K562 (cell line): ENCODE measurements at regions not wholly inside any gene's neighbourhood (a gene's known extent, or its start where the extent isn't known, plus 50 kb on each side); places are given as distances from the start of the nearest gene placed in this dataset.

Source experiments
- ATAC-seq: fragments of 200-7000 bp; cut with Tn5 transposase; 3 replicates; pipeline ENCODE4 v1.9.1; 2020; ENCODE audit warnings: moderate library complexity
- BruUV-seq: library from RNA; stranded (reverse); fragments of 400-500 nt; replicated peaks from 2 replicates; lab custom pipeline; 2021; lab: Mats Ljungman, UMichigan
- CTCF ChIA-PET: fragments of 300-600 bp; formaldehyde crosslinking; extraction: SDS; loops from one replicate; lab custom pipeline; 2021; ENCODE audit warnings: low intra/inter-chr PET ratio; lab: Yijun Ruan, JAX
- POLR2A ChIA-PET: fragments of 300-600, 350-650 bp; sonication (Branson Sonifier 250); formaldehyde crosslinking; extraction: SDS; loops from one replicate; lab custom pipeline; 2021; ENCODE audit warnings: antibody characterized with exemption, inconsistent platforms; lab: Yijun Ruan, JAX
- DNase-seq, 4 experiments: peaks; one replicate each; pipeline versions ENCODE4 v3.0.0 to v3.0.0-alpha.2; 2011 to 2018; ENCODE audit warnings: low spot score in 3 of 4, mixed read lengths in 3 of 4; ENCODE audit errors: extremely low read depth in 1 of 4
- FAIRE-seq: peaks from 2 replicates; lab custom pipeline; 2011; peaks lifted over from hg19 to GRCh38; lab: Jason Lieb, UNC
- H2AFZ ChIP-seq: 2 replicates; pipeline ENCODE4 v1.6.0; 2011; ENCODE audit warnings: low read depth, low read length, control low read depth, inconsistent platforms
- H3K27ac ChIP-seq: fragments of 200-600 bp; 3 replicates; pipeline ENCODE4 v1.8.0; 2011; ENCODE audit warnings: low read depth, mild to moderate bottlenecking, control low read depth, inconsistent platforms, low read length, moderate library complexity, mixed read lengths; ENCODE audit errors: extremely low read depth
- H3K27me3 ChIP-seq, 2 experiments: fragments of 300-600 bp in 1 of 2; 2 replicates in 1 of 2; 3 replicates in 1 of 2; pipeline versions ENCODE4 v1.6.0 to v1.8.0; 2011; ENCODE audit warnings: inconsistent platforms in 2 of 2, low read length in 2 of 2, mild to moderate bottlenecking in 1 of 2, mixed read lengths in 1 of 2, moderate library complexity in 1 of 2; ENCODE audit not compliant: control insufficient read depth in 2 of 2, insufficient read depth in 2 of 2
- H3K36me3 ChIP-seq: fragments of 300-600 bp; 3 replicates; pipeline ENCODE4 v1.8.0; 2011; ENCODE audit warnings: mild to moderate bottlenecking, low read length, inconsistent platforms; ENCODE audit not compliant: control insufficient read depth, insufficient read depth
- H3K4me1 ChIP-seq, 2 experiments: fragments of 200-600 bp in 1 of 2; replicated peaks in 1 of 2; 2 replicates in 1 of 2; 3 replicates in 1 of 2; pipeline versions ENCODE4 v1.5.1 to v1.8.0; 2011; ENCODE audit warnings: inconsistent platforms in 2 of 2, low read length in 2 of 2, mild to moderate bottlenecking in 1 of 2, mixed read lengths in 1 of 2, moderate library complexity in 1 of 2; ENCODE audit not compliant: control insufficient read depth in 2 of 2, insufficient read depth in 2 of 2
- H3K4me2 ChIP-seq: 2 replicates; pipeline ENCODE4 v1.6.1; 2011; ENCODE audit warnings: low read length, control low read depth, inconsistent platforms, mixed read lengths; ENCODE audit not compliant: insufficient read depth
- H3K4me3 ChIP-seq: fragments of 200-600 bp; sonication (generic), shearing (Covaris generic); 2 replicates; pipeline ENCODE4 v1.5.1; 2016; ENCODE audit warnings: control low read depth, inconsistent platforms
- H3K79me2 ChIP-seq: fragments of 200-600 bp; 3 replicates; pipeline ENCODE4 v1.8.0; 2011; ENCODE audit warnings: low read length, inconsistent platforms; ENCODE audit not compliant: control insufficient read depth, insufficient read depth
- H3K9ac ChIP-seq, 2 experiments: 2 replicates each; pipeline versions ENCODE4 v1.6.0 to v1.6.1; 2011; ENCODE audit warnings: low read depth in 2 of 2, low read length in 2 of 2, control low read depth in 1 of 2, inconsistent platforms in 1 of 2, mild to moderate bottlenecking in 1 of 2, mixed read lengths in 1 of 2; ENCODE audit not compliant: insufficient read depth in 1 of 2
- H3K9me1 ChIP-seq: one replicate; pipeline ENCODE4 v1.6.0; 2011; ENCODE audit warnings: inconsistent platforms, mild to moderate bottlenecking, low read length, moderate library complexity; ENCODE audit not compliant: control insufficient read depth, insufficient read depth
- H3K9me3 ChIP-seq: replicated peaks from 2 replicates; pipeline ENCODE4 v1.5.1; 2011; ENCODE audit warnings: low read depth, low read length, inconsistent platforms; ENCODE audit not compliant: control insufficient read depth, insufficient read depth
- H4K20me1 ChIP-seq: replicated peaks from 2 replicates; pipeline ENCODE4 v1.6.1; 2011; ENCODE audit warnings: low read length, inconsistent platforms, mixed read lengths; ENCODE audit not compliant: control insufficient read depth, insufficient read depth
- ARID2 ChIP-seq: fragments of 450-650 bp; IDR thresholded peaks from 2 replicates; pipeline ENCODE4 v1.6.1; 2017; ENCODE audit warnings: antibody characterized with exemption, mild to moderate bottlenecking
- HIVEP1 ChIP-seq: fragments of 250-450 bp; sonication (Bioruptor Pico); IDR thresholded peaks from 2 replicates; pipeline ENCODE4 v1.4.0; 2020; ENCODE audit warnings: mild to moderate bottlenecking
- MCM7 ChIP-seq, 2 experiments: fragments of 450-650 bp; IDR thresholded peaks; 2 replicates each; pipeline ENCODE4 v1.6.1; 2016 to 2018
- RBM22 ChIP-seq: fragments of 200-400 bp; formaldehyde crosslinking; IDR thresholded peaks from 2 replicates; pipeline ENCODE4 v1.6.1; 2018; ENCODE audit warnings: low read length, low read depth; ENCODE audit not compliant: poor library complexity, severe bottlenecking
- RUNX1 ChIP-seq: sonication (generic); IDR thresholded peaks from 2 replicates; pipeline ENCODE4 v1.6.1; 2016; ENCODE audit warnings: antibody characterized with exemption, low read depth
- SP1 ChIP-seq: sonication (generic); formaldehyde crosslinking; IDR thresholded peaks from 2 replicates; pipeline ENCODE4 v1.8.1; 2022; ENCODE audit warnings: mild to moderate bottlenecking, missing genetic modification reagents
- XRCC3 ChIP-seq: fragments of 450-650 bp; IDR thresholded peaks from 2 replicates; pipeline ENCODE4 v1.6.1; 2017; ENCODE audit warnings: mild to moderate bottlenecking, moderate library complexity
- ZMIZ1 ChIP-seq, 2 experiments: fragments of 150-350 bp in 1 of 2; IDR thresholded peaks; 2 replicates each; pipeline ENCODE4 v1.6.1; 2012 to 2016; ENCODE audit warnings: low read depth in 2 of 2, low read length in 2 of 2, mild to moderate bottlenecking in 1 of 2, moderate library complexity in 1 of 2
- ZNF217 ChIP-seq: sonication (generic); formaldehyde crosslinking; IDR thresholded peaks from 2 replicates; pipeline ENCODE4 v1.8.0; 2022; ENCODE audit warnings: mild to moderate bottlenecking, missing genetic modification reagents
- ZNF311 ChIP-seq: fragments of 250-450 bp; sonication (Bioruptor Pico); IDR thresholded peaks from 2 replicates; pipeline ENCODE4 v1.4.0; 2020; ENCODE audit warnings: mild to moderate bottlenecking, moderate library complexity
- WGBS: fragments of 100-300 bp; shearing (Covaris generic); methylation state at CpG from one replicate; pipeline ENCODE4 v1.1.6; 2016; ENCODE audit warnings: low coverage, mixed read lengths; ENCODE audit not compliant: insufficient coverage; ENCODE audit errors: missing lambda C conversion rate; 5-methylcytosine and 5-hydroxymethylcytosine counted together
- in situ Hi-C: fragments of 300-500 bp; cut with MboI; formaldehyde crosslinking; loops from 4 replicates; pipeline ENCODE4 v1.15.0; 2018; ENCODE audit warnings: inconsistent platforms, mixed read lengths
- intact Hi-C: fragments of 100-400 bp; cut with micrococcal nuclease; formaldehyde crosslinking; loops from 2 replicates; pipeline ENCODE4 v1.14.2; 2022
- TF ChIP-seq, protein P1 (sequence below): fragments of 450-650 bp; formaldehyde crosslinking; IDR thresholded peaks from 2 replicates; pipeline ENCODE4 v1.4.0; 2022; ENCODE audit warnings: missing genetic modification characterization
- TF ChIP-seq, protein P2 (sequence below): fragments of 250-450 bp; sonication (Bioruptor Pico); IDR thresholded peaks from 2 replicates; pipeline ENCODE4 v1.5.0; 2021; ENCODE audit warnings: mild to moderate bottlenecking, moderate library complexity
- TF ChIP-seq, protein P3 (sequence below): fragments of 250-450 bp; sonication (Bioruptor Pico); IDR thresholded peaks from 2 replicates; pipeline ENCODE4 v1.5.0; 2020; ENCODE audit warnings: mild to moderate bottlenecking

DNA sequence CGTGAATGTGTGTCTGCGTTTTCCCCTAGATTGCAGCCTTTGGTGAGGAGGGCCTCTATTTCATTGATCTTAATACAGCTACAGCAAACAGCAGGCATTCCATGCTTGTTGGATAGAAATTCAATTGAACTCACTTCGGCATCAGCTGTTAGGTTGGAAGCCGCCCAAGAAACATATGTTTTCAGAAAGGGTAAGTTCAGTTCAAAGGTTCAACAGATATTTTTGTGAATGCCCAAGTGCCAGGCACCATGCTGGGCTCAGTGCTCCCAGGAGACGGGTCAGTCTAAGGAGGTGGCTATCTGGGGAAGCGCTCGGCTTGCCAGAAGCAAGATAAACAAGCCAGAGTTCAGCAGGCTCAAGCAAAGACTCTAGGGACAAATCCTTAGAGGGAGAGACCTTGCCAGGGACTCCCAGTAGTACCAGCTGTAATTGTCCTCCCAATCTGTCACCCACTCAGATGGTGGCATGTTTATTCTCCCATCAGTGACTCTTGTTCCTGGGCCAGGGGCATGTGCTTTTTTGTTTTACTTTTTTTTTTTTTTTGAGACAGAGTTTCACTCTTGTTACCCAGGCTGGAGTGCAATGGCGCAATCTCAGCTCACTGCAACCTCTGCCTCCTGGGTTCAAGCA is 64.5 kb upstream of the LARGE1 start:
- no peak for FAIRE-seq
- no peaks in the 10 kb centered on the region for H4K20me1 ChIP-seq
- POLR2A ChIA-PET = no interaction called here
- TF ChIP-seq ZNF311 (no peak), XRCC3 (no peak), SP1 (no peak), HIVEP1 (CRISPR knock-in tag) (no peak), ZNF217 (no peak), ARID2 (no peak), RBM22 (no peak), MCM7 (IDR thresholded peaks at IDR 0.05) (no peak), ZMIZ1 (IDR thresholded peaks at IDR 0.05; ENCODE audit: low read depth in 2 of 2, low read length in 2 of 2) (no peak), RUNX1 (no peak)
- TF ChIP-seq, protein P1, sequence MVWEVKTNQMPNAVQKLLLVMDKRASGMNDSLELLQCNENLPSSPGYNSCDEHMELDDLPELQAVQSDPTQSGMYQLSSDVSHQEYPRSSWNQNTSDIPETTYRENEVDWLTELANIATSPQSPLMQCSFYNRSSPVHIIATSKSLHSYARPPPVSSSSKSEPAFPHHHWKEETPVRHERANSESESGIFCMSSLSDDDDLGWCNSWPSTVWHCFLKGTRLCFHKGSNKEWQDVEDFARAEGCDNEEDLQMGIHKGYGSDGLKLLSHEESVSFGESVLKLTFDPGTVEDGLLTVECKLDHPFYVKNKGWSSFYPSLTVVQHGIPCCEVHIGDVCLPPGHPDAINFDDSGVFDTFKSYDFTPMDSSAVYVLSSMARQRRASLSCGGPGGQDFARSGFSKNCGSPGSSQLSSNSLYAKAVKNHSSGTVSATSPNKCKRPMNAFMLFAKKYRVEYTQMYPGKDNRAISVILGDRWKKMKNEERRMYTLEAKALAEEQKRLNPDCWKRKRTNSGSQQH (CRISPR knock-in tag) = no peak
- TF ChIP-seq, protein P2, sequence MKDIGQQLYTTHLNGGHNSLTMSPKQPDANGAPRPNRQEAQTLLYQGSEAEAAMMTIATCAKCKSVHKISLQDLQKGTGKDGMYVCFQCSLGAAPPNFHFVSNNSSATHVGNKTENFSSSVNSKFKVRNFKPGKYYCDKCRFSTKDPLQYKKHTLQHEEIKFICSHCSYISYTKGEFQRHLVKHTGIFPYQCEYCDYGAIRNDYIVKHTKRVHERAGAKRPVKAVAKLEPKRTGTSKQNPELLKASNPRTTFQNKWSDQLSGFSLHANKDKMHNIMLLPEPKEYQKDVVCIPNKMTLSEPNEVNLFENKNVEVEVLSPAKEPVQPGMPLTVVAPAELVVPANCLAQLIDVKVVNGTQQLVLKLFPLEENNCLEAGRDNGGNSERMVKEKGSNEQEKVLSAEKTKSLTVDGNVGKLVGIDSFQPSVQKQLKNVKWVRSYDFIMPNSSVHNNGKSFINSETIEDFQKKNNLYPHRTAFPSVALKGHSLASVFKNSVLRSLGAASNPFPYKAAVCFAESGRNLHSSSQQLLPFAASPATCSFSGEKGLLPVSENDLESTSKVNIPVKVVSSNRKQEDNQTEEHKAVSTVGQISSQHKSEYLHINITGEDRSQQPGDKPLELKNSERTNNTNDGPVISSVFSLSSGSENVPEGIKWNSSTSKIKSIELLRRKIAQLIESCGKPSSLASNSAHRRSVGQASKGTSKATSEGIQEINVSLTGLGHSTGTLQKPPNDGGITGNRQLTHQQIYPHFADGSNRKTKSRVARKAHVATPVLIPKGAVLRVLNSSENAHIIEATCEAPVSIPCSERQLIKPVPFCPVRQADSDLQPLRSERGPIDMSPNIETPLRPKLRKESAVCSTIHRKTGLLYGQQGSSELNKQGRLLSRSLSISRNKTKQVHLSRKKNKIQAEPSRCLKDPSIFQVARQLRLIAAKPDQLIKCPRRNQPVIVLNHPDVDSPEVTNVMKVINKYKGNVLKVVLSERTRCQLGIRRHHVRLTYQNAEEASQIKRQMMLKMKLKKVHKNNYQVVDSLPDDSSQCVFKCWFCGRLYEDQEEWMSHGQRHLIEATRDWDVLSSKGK = no peak
- TF ChIP-seq, protein P3, sequence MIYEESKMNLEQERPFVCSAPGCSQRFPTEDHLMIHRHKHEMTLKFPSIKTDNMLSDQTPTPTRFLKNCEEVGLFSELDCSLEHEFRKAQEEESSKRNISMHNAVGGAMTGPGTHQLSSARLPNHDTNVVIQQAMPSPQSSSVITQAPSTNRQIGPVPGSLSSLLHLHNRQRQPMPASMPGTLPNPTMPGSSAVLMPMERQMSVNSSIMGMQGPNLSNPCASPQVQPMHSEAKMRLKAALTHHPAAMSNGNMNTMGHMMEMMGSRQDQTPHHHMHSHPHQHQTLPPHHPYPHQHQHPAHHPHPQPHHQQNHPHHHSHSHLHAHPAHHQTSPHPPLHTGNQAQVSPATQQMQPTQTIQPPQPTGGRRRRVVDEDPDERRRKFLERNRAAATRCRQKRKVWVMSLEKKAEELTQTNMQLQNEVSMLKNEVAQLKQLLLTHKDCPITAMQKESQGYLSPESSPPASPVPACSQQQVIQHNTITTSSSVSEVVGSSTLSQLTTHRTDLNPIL (CRISPR knock-in tag) = no peak

More for the DNA sequence above, 64.5 kb upstream of the LARGE1 start:
- no peak for ATAC-seq
- Histone ChIP-seq H3K4me1 (no peaks in the 10 kb centered on the region), H3K9me1 (no peaks in the 10 kb centered on the region), H3K4me2 (no peak overlapping the region), H3K4me3 (no peak overlapping the region), H2AFZ (no peak overlapping the region), H3K9ac (no peak overlapping the region), H3K79me2 (no peaks in the 10 kb centered on the region), H3K27ac (no peak overlapping the region), H3K9me3 (no peaks in the 10 kb centered on the region), H3K27me3 (no peaks in the 10 kb centered on the region), H3K36me3 (no peaks in the 10 kb centered on the region)
- CTCF ChIA-PET = no interaction called here
- WGBS = 1% methylated on average over 7 of the region's 8 CpGs
- DNase-seq = no peak
- in situ Hi-C loops = no loop called here
- no TSS peak for BruUV-seq
- intact Hi-C loops = no loop called here
